HepG2 (cell line): ENCODE measurements at regions not wholly inside any gene's neighbourhood (a gene's known extent, or its start where the extent isn't known, plus 50 kb on each side); places are given as distances from the start of the nearest gene placed in this dataset.

Experiments
- ATAC-seq: fragments of 200-7000 bp; cut with Tn5 transposase; 3 replicates; pipeline ENCODE4 v1.9.1; 2020; ENCODE audit warnings: mild to moderate bottlenecking, moderate library complexity
- BruUV-seq: library from RNA; stranded (reverse); fragments of 400-500 nt; replicated peaks from 2 replicates; lab custom pipeline; 2021; lab: Mats Ljungman, UMichigan
- CTCF ChIA-PET: fragments of 300-600 bp; formaldehyde crosslinking; extraction: SDS; loops from one replicate; lab custom pipeline; 2021; ENCODE audit warnings: low total read pairs, inconsistent platforms, low intra/inter-chr PET ratio; lab: Yijun Ruan, JAX
- POLR2A ChIA-PET: fragments of 350-600 bp; sonication (Branson Sonifier 250); formaldehyde crosslinking; loops from one replicate; lab custom pipeline; 2020; ENCODE audit warnings: antibody characterized with exemption, inconsistent platforms; lab: Yijun Ruan, JAX
- DNase-seq: peaks from one replicate; pipeline ENCODE4 v3.0.0-alpha.2; 2015; ENCODE audit warnings: low spot score
- FAIRE-seq: peaks from 3 replicates; lab custom pipeline; 2011; peaks lifted over from hg19 to GRCh38; lab: Jason Lieb, UNC
- H2AFZ ChIP-seq: one replicate; pipeline ENCODE4 v1.6.1; 2011; ENCODE audit warnings: low read length, inconsistent platforms
- H3K27ac ChIP-seq: fragments of 300-600 bp; 3 replicates; pipeline ENCODE4 v1.8.0; 2011; ENCODE audit warnings: mixed run types, mild to moderate bottlenecking, mixed read lengths, low read length, inconsistent platforms; ENCODE audit not compliant: insufficient read depth; ENCODE audit errors: extremely low read length
- H3K27me3 ChIP-seq, 2 experiments: fragments of 200-600 bp in 1 of 2; 2 replicates in 1 of 2; 3 replicates in 1 of 2; pipeline versions ENCODE4 v1.6.0 to v1.8.0; 2011; ENCODE audit warnings: low read length in 2 of 2, mild to moderate bottlenecking in 2 of 2, moderate library complexity in 2 of 2, inconsistent platforms in 1 of 2; ENCODE audit not compliant: insufficient read depth in 2 of 2, control insufficient read depth in 1 of 2
- H3K36me3 ChIP-seq, 2 experiments: fragments of 200-600 bp in 1 of 2; replicated peaks in 1 of 2; 2 replicates in 1 of 2; 3 replicates in 1 of 2; pipeline versions ENCODE4 v1.5.1 to v1.8.0; 2011; ENCODE audit warnings: low read length in 2 of 2, inconsistent platforms in 1 of 2; ENCODE audit not compliant: insufficient read depth in 2 of 2, control insufficient read depth in 1 of 2
- H3K4me1 ChIP-seq: 2 replicates; pipeline ENCODE4 v1.5.1; 2012; ENCODE audit warnings: low read length, inconsistent platforms; ENCODE audit not compliant: insufficient read depth
- H3K4me2 ChIP-seq: 2 replicates; pipeline ENCODE4 v1.6.0; 2011; ENCODE audit warnings: low read depth, low read length, inconsistent platforms
- H3K4me3 ChIP-seq, 3 experiments: fragments of 200-600 bp in 1 of 3; sonication (generic), shearing (Covaris generic) in 1 of 3; replicated peaks in 1 of 3; 2 replicates each; pipeline ENCODE4 v1.5.1; 2011 to 2016; ENCODE audit warnings: low read length in 3 of 3, inconsistent platforms in 2 of 3, low read depth in 2 of 3, mild to moderate bottlenecking in 2 of 3, control low read depth in 1 of 3, mixed read lengths in 1 of 3; ENCODE audit not compliant: insufficient read depth in 1 of 3
- H3K79me2 ChIP-seq: one replicate; pipeline ENCODE4 v1.6.1; 2011; ENCODE audit warnings: low read length, inconsistent platforms; ENCODE audit not compliant: insufficient read depth
- H3K9ac ChIP-seq: 2 replicates; pipeline ENCODE4 v1.6.0; 2011; ENCODE audit warnings: mild to moderate bottlenecking, low read depth, low read length, inconsistent platforms; ENCODE audit not compliant: insufficient read depth
- H3K9me3 ChIP-seq: 2 replicates; pipeline ENCODE4 v1.5.1; 2012; ENCODE audit warnings: mild to moderate bottlenecking, low read length
- H4K20me1 ChIP-seq: 2 replicates; pipeline ENCODE4 v1.6.0; 2011; ENCODE audit warnings: inconsistent platforms, mild to moderate bottlenecking, low read length, moderate library complexity; ENCODE audit not compliant: insufficient read depth
- DMAP1 ChIP-seq: IDR thresholded peaks from 2 replicates; pipeline ENCODE4 v1.6.1; 2016
- FOSL1 ChIP-seq: sonication (generic); formaldehyde crosslinking; IDR thresholded peaks from 2 replicates; pipeline ENCODE4 v1.9.0; 2021; ENCODE audit warnings: missing genetic modification reagents, borderline replicate concordance
- ISX ChIP-seq: sonication (generic); formaldehyde crosslinking; conservative IDR thresholded peaks from 2 replicates; pipeline ENCODE4 v1.5.0; 2020; ENCODE audit warnings: missing genetic modification reagents
- NAIF1 ChIP-seq: sonication (generic); formaldehyde crosslinking; IDR thresholded peaks from 2 replicates; pipeline ENCODE4 v1.5.0; 2020; ENCODE audit warnings: mild to moderate bottlenecking, missing genetic modification reagents, borderline replicate concordance
- POLR2AphosphoS2 ChIP-seq: IDR thresholded peaks from 2 replicates; pipeline ENCODE4 v1.6.1; 2011; ENCODE audit warnings: low read depth, low read length, improper control_type of control experiment
- SKIL ChIP-seq: sonication (generic); formaldehyde crosslinking; IDR thresholded peaks from 2 replicates; pipeline ENCODE4 v1.8.0; 2022; ENCODE audit warnings: missing genetic modification reagents, mild to moderate bottlenecking, moderate library complexity, borderline replicate concordance
- SMAD3 ChIP-seq: sonication (generic); formaldehyde crosslinking; IDR thresholded peaks from 2 replicates; pipeline ENCODE4 v1.4.0; 2020; ENCODE audit warnings: missing genetic modification reagents
- SRSF4 ChIP-seq: fragments of 200-400 bp; formaldehyde crosslinking; IDR thresholded peaks from one replicate; pipeline ENCODE4 v1.6.1; 2018; ENCODE audit warnings: mild to moderate bottlenecking, low read depth, low read length, moderate library complexity; ENCODE audit not compliant: poor library complexity, severe bottlenecking
- TFAP4 ChIP-seq: sonication (generic); IDR thresholded peaks from 2 replicates; pipeline ENCODE4 v1.6.1; 2016; ENCODE audit warnings: low read depth, borderline replicate concordance
- ZBTB39 ChIP-seq: sonication (generic); formaldehyde crosslinking; IDR thresholded peaks from 2 replicates; pipeline ENCODE4 v1.5.0; 2020; ENCODE audit warnings: missing genetic modification reagents
- ZFP90 ChIP-seq: sonication (generic); formaldehyde crosslinking; IDR thresholded peaks from 2 replicates; pipeline ENCODE4 v1.8.0; 2022; ENCODE audit warnings: missing genetic modification reagents, mild to moderate bottlenecking, inconsistent platforms, borderline replicate concordance
- ZNF280B ChIP-seq: sonication (generic); formaldehyde crosslinking; IDR thresholded peaks from 2 replicates; pipeline ENCODE4 v1.5.0; 2020; ENCODE audit warnings: missing genetic modification reagents, mild to moderate bottlenecking, borderline replicate concordance
- ZNF512 ChIP-seq: sonication (generic); formaldehyde crosslinking; IDR thresholded peaks from 2 replicates; pipeline ENCODE4 v1.4.0; 2020; ENCODE audit warnings: mild to moderate bottlenecking, missing genetic modification reagents
- ZNF549 ChIP-seq: sonication (generic); formaldehyde crosslinking; IDR thresholded peaks from 2 replicates; pipeline ENCODE4 v1.5.0; 2020; ENCODE audit warnings: missing genetic modification reagents
- ZNF607 ChIP-seq: sonication (generic); formaldehyde crosslinking; IDR thresholded peaks from 2 replicates; pipeline ENCODE4 v1.5.1; 2020; ENCODE audit warnings: missing genetic modification reagents, mild to moderate bottlenecking, borderline replicate concordance
- ZNF782 ChIP-seq: sonication (generic); formaldehyde crosslinking; IDR thresholded peaks from 2 replicates; pipeline ENCODE4 v1.4.0; 2020; ENCODE audit warnings: missing genetic modification reagents, mild to moderate bottlenecking, borderline replicate concordance
- WGBS: methylation state at CpG from one replicate; pipeline ENCODE4 v1.1.6; 2017; ENCODE audit warnings: low lambda C conversion rate; 5-methylcytosine and 5-hydroxymethylcytosine counted together
- in situ Hi-C: cut with HindIII; loops from 2 replicates; pipeline ENCODE4 v1.10.0; 2017; ENCODE audit warnings: low pct_unique_long_range_greater_than_20kb; ENCODE audit not compliant: extremely low pct_ligation_motif_present
- intact Hi-C: fragments of 100-400 bp; cut with micrococcal nuclease; formaldehyde crosslinking; loops from one replicate; pipeline ENCODE4 v1.10.0; 2022; ENCODE audit not compliant: unreplicated experiment

- Histone ChIP-seq H3K36me3 (no peaks in the 10 kb centered on the region), H3K27ac (no peak overlapping the region), H3K79me2 (no peaks in the 10 kb centered on the region), H3K9ac (no peak overlapping the region)
- TF ChIP-seq DMAP1 = no peak
- TF ChIP-seq ZNF607 (CRISPR knock-in tag) = no peak
- TF ChIP-seq ZBTB39 (CRISPR knock-in tag) = no peak
- no peak for TF ChIP-seq ZNF782
- TF ChIP-seq TFAP4 = no peak
- no peak for TF ChIP-seq ZNF512 (CRISPR knock-in tag)
- no peak for TF ChIP-seq POLR2AphosphoS2
- no peak for TF ChIP-seq ZNF549 (CRISPR knock-in tag)
- TF ChIP-seq ZNF280B (CRISPR knock-in tag) = no peak
- no peak for TF ChIP-seq SRSF4
- TF ChIP-seq SKIL = no peak
- no peak for TF ChIP-seq NAIF1 (CRISPR knock-in tag)
- TF ChIP-seq SMAD3 (CRISPR knock-in tag) = no peak
- no peak for TF ChIP-seq ISX (CRISPR knock-in tag)
- no peak for TF ChIP-seq FOSL1 (CRISPR knock-in tag)
- TF ChIP-seq ZFP90 (CRISPR knock-in tag) = no peak
- TF ChIP-seq, all 625 proteins: peak for 0
- Histone ChIP-seq H3K9me3 (no peaks in the 10 kb centered on the region), H3K27me3 (no peaks in the 10 kb centered on the region), H4K20me1 (no peaks in the 10 kb centered on the region), H3K4me3 (no peak overlapping the region), H3K4me2 (no peak overlapping the region), H3K4me1 (no peaks in the 10 kb centered on the region), H2AFZ (no peak overlapping the region)
- ChIA-PET CTCF (no interaction called here), POLR2A (no interaction called here)
- intact Hi-C loops = no loop called here
- no peak for ATAC-seq
- no TSS peak for BruUV-seq
- FAIRE-seq = no peak
- in situ Hi-C loops = no loop called here
- no CpG with 5 or more reads among the region's 1 CpG for WGBS
- no peak for DNase-seq
Observed at GRCh38 chr4:111362941-111363361, 740.1 kb upstream of the PITX2 start.
